Neuron (in vitro differentiated cells): ENCODE measurements at regions not wholly inside any gene's neighbourhood (a gene's known extent, or its start where the extent isn't known, plus 50 kb on each side); places are given as distances from the start of the nearest gene placed in this dataset.
"Not testable (repeated sequence)": the region's sequence is repeated elsewhere in the genome, so short reads cannot be mapped to it uniquely, and the experiment has no call there.

Experiments used
- H2AFZ ChIP-seq: one replicate; pipeline ENCODE4 v1.6.1; 2013; ENCODE audit warnings: low read depth, mild to moderate bottlenecking, inconsistent platforms, low read length, moderate library complexity
- H3K27me3 ChIP-seq: one replicate; pipeline ENCODE4 v1.6.1; 2013; ENCODE audit warnings: low read length; ENCODE audit not compliant: insufficient read depth
- H3K36me3 ChIP-seq: one replicate; pipeline ENCODE4 v1.6.1; 2013; ENCODE audit warnings: low read length; ENCODE audit not compliant: insufficient read depth
- H3K4me1 ChIP-seq: one replicate; pipeline ENCODE4 v1.6.1; 2013; ENCODE audit warnings: low read length; ENCODE audit not compliant: insufficient read depth
- H3K4me3 ChIP-seq: 2 replicates; pipeline ENCODE4 v1.5.1; 2013; ENCODE audit warnings: mild to moderate bottlenecking, low read length, moderate library complexity
- H3K9me3 ChIP-seq: one replicate; pipeline ENCODE4 v1.6.1; 2013; ENCODE audit warnings: low read length

- not testable (repeated sequence) for H3K4me1 ChIP-seq, H3K27me3 ChIP-seq, H2AFZ ChIP-seq, H3K36me3 ChIP-seq, H3K9me3 ChIP-seq, H3K4me3 ChIP-seq
These were observed 670.2 kb downstream of the XIRP2 start for GRCh38 chr2:167558272-167558991.

GRCh38 chr2:167555098-167555720, 666.9 kb downstream of the XIRP2 start:
- Histone ChIP-seq H3K4me3 (no peak overlapping the region), H3K4me1 (no peaks in the 10 kb centered on the region), H3K27me3 (no peaks in the 10 kb centered on the region)

GRCh38 chr2:167553635-167554034, 665.4 kb downstream of the XIRP2 start:
- Histone ChIP-seq H3K4me1 (no peaks in the 10 kb centered on the region), H3K4me3 (no peak overlapping the region), H3K36me3 (no peaks in the 10 kb centered on the region), H3K9me3 (peaks cover 3% of the 10 kb centered on the region), H2AFZ (no peak overlapping the region), H3K27me3 (no peaks in the 10 kb centered on the region)

More at GRCh38 chr2:167555098-167555720, 666.9 kb downstream of the XIRP2 start:
- Histone ChIP-seq H3K36me3 (no peaks in the 10 kb centered on the region), H3K9me3 (peaks cover 3% of the 10 kb centered on the region), H2AFZ (no peak overlapping the region)

- no peaks in the 10 kb centered on the region for H3K27me3 ChIP-seq
These were observed 663.1 kb downstream of the XIRP2 start for GRCh38 chr2:167551416-167551815.

GRCh38 chr2:167550448-167550847, 662.2 kb downstream of the XIRP2 start:
- Histone ChIP-seq H3K4me3 (no peak overlapping the region), H3K27me3 (no peaks in the 10 kb centered on the region), H2AFZ (no peak overlapping the region), H3K4me1 (no peaks in the 10 kb centered on the region), H3K36me3 (no peaks in the 10 kb centered on the region), H3K9me3 (no peaks in the 10 kb centered on the region)

More at GRCh38 chr2:167551416-167551815, 663.1 kb downstream of the XIRP2 start:
- H3K36me3 ChIP-seq = no peaks in the 10 kb centered on the region
- no peaks in the 10 kb centered on the region for H3K9me3 ChIP-seq
- H3K4me3 ChIP-seq = no peak overlapping the region
- no peaks in the 10 kb centered on the region for H3K4me1 ChIP-seq
- H2AFZ ChIP-seq = no peak overlapping the region

GRCh38 chr2:167548396-167548795, 660.1 kb downstream of the XIRP2 start:
- no peak overlapping the region for H2AFZ ChIP-seq
- H3K27me3 ChIP-seq = no peaks in the 10 kb centered on the region
- H3K4me3 ChIP-seq = no peak overlapping the region
- no peaks in the 10 kb centered on the region for H3K4me1 ChIP-seq
- no peaks in the 10 kb centered on the region for H3K9me3 ChIP-seq
- H3K36me3 ChIP-seq = no peaks in the 10 kb centered on the region

GRCh38 chr2:167544602-167545001, 656.3 kb downstream of the XIRP2 start:
- Histone ChIP-seq H3K9me3 (no peaks in the 10 kb centered on the region), H3K36me3 (no peaks in the 10 kb centered on the region), H3K4me3 (no peak overlapping the region), H2AFZ (no peak overlapping the region), H3K27me3 (no peaks in the 10 kb centered on the region), H3K4me1 (no peaks in the 10 kb centered on the region)

- Histone ChIP-seq H3K4me1 (no peaks in the 10 kb centered on the region), H3K27me3 (no peaks in the 10 kb centered on the region), H3K36me3 (no peaks in the 10 kb centered on the region)
These were observed 655.4 kb downstream of the XIRP2 start for GRCh38 chr2:167543721-167544120.

GRCh38 chr2:167537743-167538142, 649.5 kb downstream of the XIRP2 start:
- Histone ChIP-seq H3K4me1 (no peaks in the 10 kb centered on the region), H3K36me3 (no peaks in the 10 kb centered on the region), H3K4me3 (no peak overlapping the region), H2AFZ (no peak overlapping the region), H3K27me3 (no peaks in the 10 kb centered on the region), H3K9me3 (no peaks in the 10 kb centered on the region)

More at GRCh38 chr2:167543721-167544120, 655.4 kb downstream of the XIRP2 start:
- H3K4me3 ChIP-seq = no peak overlapping the region
- no peaks in the 10 kb centered on the region for H3K9me3 ChIP-seq
- no peak overlapping the region for H2AFZ ChIP-seq

- Histone ChIP-seq H3K36me3 (no peaks in the 10 kb centered on the region), H3K4me3 (no peak overlapping the region), H3K4me1 (no peaks in the 10 kb centered on the region), H2AFZ (no peak overlapping the region), H3K27me3 (no peaks in the 10 kb centered on the region), H3K9me3 (no peaks in the 10 kb centered on the region)
These were observed 646.2 kb downstream of the XIRP2 start for GRCh38 chr2:167534443-167534842.

- no peaks in the 10 kb centered on the region for H3K4me1 ChIP-seq
- no peaks in the 10 kb centered on the region for H3K9me3 ChIP-seq
- H3K4me3 ChIP-seq = no peak overlapping the region
- H3K27me3 ChIP-seq = no peaks in the 10 kb centered on the region
- no peaks in the 10 kb centered on the region for H3K36me3 ChIP-seq
- no peak overlapping the region for H2AFZ ChIP-seq
These were observed 636.5 kb downstream of the XIRP2 start for GRCh38 chr2:167524786-167525185.

GRCh38 chr2:167510071-167510759, 621.9 kb downstream of the XIRP2 start:
- Histone ChIP-seq H3K27me3 (no peaks in the 10 kb centered on the region), H3K4me3 (no peak overlapping the region), H3K4me1 (no peaks in the 10 kb centered on the region), H3K9me3 (no peaks in the 10 kb centered on the region), H2AFZ (peak overlapping the region; percentile 39), H3K36me3 (no peaks in the 10 kb centered on the region)

- H3K4me3 ChIP-seq = no peak overlapping the region
These were observed 621.3 kb downstream of the XIRP2 start for GRCh38 chr2:167509586-167509985.

More at GRCh38 chr2:167509586-167509985, 621.3 kb downstream of the XIRP2 start:
- H3K9me3 ChIP-seq = no peaks in the 10 kb centered on the region
- H3K27me3 ChIP-seq = no peaks in the 10 kb centered on the region
- no peaks in the 10 kb centered on the region for H3K4me1 ChIP-seq
- H3K36me3 ChIP-seq = no peaks in the 10 kb centered on the region
- H2AFZ ChIP-seq = peak overlapping the region; percentile 39
